NCI-H748 (cell line): ENCODE measurements at regions not wholly inside any gene's neighbourhood (a gene's known extent, or its start where the extent isn't known, plus 50 kb on each side); places are given as distances from the start of the nearest gene placed in this dataset.
"Not testable (repeated sequence)": the region's sequence is repeated elsewhere in the genome, so short reads cannot be mapped to it uniquely, and the experiment has no call there.

Source experiments
- DNase-seq: peaks from one replicate; lab custom pipeline; 2025; ENCODE audit not compliant: unreplicated experiment; lab: John Stamatoyannopoulos, UW

GRCh38 chr2:95763074-95763473, 171.3 kb downstream of the TRIM43 start:
- not testable (repeated sequence) for DNase-seq

- not testable (repeated sequence) for DNase-seq
Observed at GRCh38 chr2:95764966-95765365, 173.2 kb downstream of the TRIM43 start.

DNA sequence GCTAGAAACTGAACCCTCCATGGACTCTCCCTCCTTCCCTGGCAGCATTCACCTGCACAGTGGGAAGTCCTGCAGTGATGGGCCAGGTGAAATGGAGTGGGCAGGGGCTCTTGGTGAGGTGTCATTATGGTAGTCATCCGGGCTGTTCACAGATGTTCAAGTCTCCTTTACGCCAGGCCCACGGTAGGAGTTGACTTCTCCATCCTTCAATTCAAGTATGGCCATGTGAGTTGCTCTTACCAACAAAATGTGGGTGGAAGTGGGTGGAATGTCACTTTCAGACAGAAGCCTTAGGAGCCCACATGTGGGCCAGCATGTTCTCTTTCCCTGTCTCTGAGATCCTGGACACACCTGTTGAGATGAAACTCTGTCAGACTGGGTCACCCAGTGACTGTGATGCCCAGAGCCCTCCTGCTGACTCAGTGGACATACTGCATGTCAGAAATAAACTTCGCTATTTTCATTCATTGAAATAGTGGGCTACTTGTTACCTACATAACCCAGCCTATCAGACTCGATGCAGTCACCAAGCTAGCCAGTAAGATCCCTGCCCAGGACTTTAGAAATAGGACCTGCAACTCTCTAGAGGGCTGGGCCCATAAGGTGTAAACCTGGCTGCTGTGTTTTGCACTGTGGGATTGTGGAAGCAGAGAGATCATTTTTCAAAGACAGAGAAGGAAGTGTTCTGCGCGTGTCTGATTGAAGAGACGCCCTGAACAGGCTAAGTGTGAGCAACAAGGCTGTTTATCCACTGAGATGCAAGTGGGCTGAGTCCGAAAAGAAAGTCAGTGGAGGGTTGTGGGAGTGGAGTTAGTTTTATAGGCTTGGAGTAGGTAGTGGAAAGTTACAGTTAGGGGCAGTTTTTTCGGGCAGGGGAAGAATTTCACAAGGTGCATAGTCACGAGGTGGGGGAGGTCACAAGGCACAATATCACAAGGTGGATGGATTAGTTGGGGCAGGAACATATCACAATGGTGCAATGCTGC, 174.4 kb downstream of the TRIM43 start:
- DNase-seq = not testable (repeated sequence)

- not testable (repeated sequence) for DNase-seq
Observed at GRCh38 chr2:95767531-95767930, 175.7 kb downstream of the TRIM43 start.

- DNase-seq = not testable (repeated sequence)
Observed at GRCh38 chr2:95767950-95768349, 176.1 kb downstream of the TRIM43 start.

DNA sequence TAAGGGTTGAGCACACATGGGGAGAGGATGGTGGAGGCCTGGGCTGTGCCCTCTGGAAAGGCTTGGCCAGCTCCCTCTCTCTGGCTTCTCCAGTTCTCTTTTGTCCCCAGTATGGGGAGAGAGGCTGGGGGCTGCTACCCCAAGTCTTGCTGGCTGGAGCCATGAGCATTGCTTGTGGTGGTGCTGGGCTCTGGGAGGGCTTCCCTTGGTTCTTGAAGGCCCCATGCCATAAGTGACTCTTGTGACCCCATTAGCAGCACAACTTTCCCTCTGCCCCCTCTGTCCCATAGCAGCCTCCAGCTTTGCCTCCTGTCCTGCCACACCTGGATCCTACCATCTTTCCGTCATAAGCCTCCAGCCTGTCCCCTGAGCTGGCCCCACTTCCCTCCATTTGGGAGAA, 177.5 kb downstream of the TRIM43 start:
- not testable (repeated sequence) for DNase-seq

DNA sequence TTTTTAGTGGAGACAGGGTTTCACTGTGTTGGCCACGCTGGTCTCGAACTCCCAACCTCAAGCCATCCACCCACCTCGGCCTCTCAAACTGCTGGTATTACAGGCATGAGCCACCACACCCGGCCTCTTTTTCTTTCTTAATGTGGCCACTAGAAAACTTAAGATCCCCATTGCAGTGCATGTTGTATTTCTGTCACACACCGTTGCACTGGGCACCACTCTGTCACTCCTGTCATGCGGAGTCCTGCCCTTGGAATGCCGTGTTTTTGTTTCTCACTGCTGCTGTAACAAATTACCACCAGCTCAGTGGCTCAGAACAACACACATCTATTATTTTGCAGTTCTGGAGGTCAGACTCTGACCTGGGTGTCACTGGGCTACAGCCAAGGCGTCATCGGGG, 178.9 kb downstream of the TRIM43 start:
- DNase-seq = not testable (repeated sequence)

DNA sequence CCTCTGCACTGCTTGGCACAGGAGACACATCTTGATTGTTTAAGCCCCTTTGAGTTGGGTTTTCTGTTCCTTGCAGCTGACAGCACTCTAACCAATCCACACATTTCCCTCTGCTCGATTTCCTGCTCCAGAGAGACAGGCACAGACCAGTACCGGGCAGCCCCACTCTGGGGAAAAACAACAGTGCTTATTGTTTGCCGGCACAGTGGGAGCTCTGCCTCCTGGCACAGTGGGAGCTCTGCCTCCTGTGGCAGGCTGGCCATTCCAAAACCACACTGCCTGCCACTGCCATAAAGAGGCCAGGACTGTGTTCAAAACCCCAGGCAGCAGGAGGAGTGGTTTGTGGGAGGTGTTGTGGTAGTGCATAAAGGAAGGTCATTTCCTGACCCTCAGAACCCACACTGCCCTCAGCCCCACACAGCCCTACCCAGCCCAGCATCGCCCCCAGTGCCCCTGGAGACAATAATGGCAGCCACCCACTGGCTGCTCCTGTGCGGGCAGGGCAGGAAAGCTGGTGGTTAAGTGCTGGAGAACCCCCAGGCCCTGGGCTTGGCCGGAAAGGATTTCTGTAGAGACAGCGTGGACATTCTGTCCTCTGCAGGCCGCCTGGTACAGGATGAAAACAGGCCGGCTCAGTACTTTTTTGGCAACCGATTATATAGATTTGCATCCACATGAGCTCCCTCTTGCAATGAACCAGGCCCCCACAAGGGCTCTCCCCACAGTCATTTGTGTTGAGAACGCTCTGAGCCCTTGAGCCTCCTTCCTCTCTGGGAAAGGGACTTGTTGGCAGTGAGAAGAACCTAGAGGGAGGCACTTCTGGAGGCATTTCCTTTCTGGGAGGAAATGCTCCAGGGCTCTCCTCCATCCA, 182.8 kb downstream of the TRIM43 start:
- not testable (repeated sequence) for DNase-seq

- not testable (repeated sequence) for DNase-seq
Observed at GRCh38 chr2:95775193-95775531, 183.4 kb downstream of the TRIM43 start.
